WTC11 (cell line): ENCODE measurements at regions not wholly inside any gene's neighbourhood (a gene's known extent, or its start where the extent isn't known, plus 50 kb on each side); places are given as distances from the start of the nearest gene placed in this dataset.
"Not testable (repeated sequence)": the region's sequence is repeated elsewhere in the genome, so short reads cannot be mapped to it uniquely, and the experiment has no call there.

Source experiments
- ATAC-seq: fragments of 200-7000 bp; cut with Tn5 transposase; 2 replicates; pipeline ENCODE4 v1.10.0; 2021; ENCODE audit warnings: mild to moderate bottlenecking, moderate library complexity
- CTCF ChIA-PET: fragments of 300-600 bp; sonication (Branson Sonifier 250); formaldehyde crosslinking; loops from one replicate; lab custom pipeline; 2021; ENCODE audit warnings: antibody characterized with exemption; lab: Charles Lee
- POLR2A ChIA-PET: fragments of 350-600 bp; sonication (Branson Sonifier 250); formaldehyde crosslinking; loops from one replicate; lab custom pipeline; 2021; ENCODE audit warnings: antibody characterized with exemption; lab: Charles Lee
- DNase-seq: peaks from one replicate; pipeline ENCODE4 v3.0.0; 2021; ENCODE audit warnings: low spot score
- H3K27ac Mint-ChIP-seq: 2 replicates; pipeline ENCODE4 v1.8.0; 2021; ENCODE audit warnings: mixed read lengths
- H3K27me3 Mint-ChIP-seq: 2 replicates; pipeline ENCODE4 v1.8.0; 2021; ENCODE audit warnings: low read depth, mild to moderate bottlenecking, moderate library complexity, mixed read lengths
- H3K36me3 Mint-ChIP-seq: 2 replicates; pipeline ENCODE4 v1.8.0; 2021; ENCODE audit warnings: mixed read lengths
- H3K4me1 Mint-ChIP-seq: 2 replicates; pipeline ENCODE4 v1.8.0; 2022; ENCODE audit warnings: mixed read lengths
- H3K4me3 Mint-ChIP-seq: 2 replicates; pipeline ENCODE4 v1.8.0; 2021; ENCODE audit warnings: mild to moderate bottlenecking, moderate library complexity, mixed read lengths
- H3K9me3 Mint-ChIP-seq: 2 replicates; pipeline ENCODE4 v1.8.0; 2021; ENCODE audit warnings: mixed read lengths
- ATF2 ChIP-seq: sonication (generic); formaldehyde crosslinking; IDR thresholded peaks from 2 replicates; pipeline ENCODE4 v1.8.1; 2022; ENCODE audit warnings: low read depth, missing genetic modification reagents, borderline replicate concordance
- CREB1 ChIP-seq: sonication (generic); formaldehyde crosslinking; IDR thresholded peaks from 2 replicates; pipeline ENCODE4 v1.8.0; 2023; ENCODE audit warnings: mild to moderate bottlenecking, missing genetic modification reagents
- CTCF ChIP-seq: fragments of 200-600 bp; IDR thresholded peaks from 2 replicates; pipeline ENCODE4 v1.8.0; 2022; ENCODE audit warnings: antibody characterized with exemption
- ELF4 ChIP-seq: sonication (generic); formaldehyde crosslinking; IDR thresholded peaks from 2 replicates; pipeline ENCODE4 v1.8.1; 2022; ENCODE audit warnings: low read depth, mild to moderate bottlenecking, moderate library complexity, missing genetic modification reagents
- ETV6 ChIP-seq: sonication (generic); formaldehyde crosslinking; IDR thresholded peaks from 2 replicates; pipeline ENCODE4 v1.8.1; 2022; ENCODE audit warnings: mild to moderate bottlenecking, missing genetic modification reagents
- GTF2I ChIP-seq: fragments of 250-450 bp; sonication (Bioruptor Pico); conservative IDR thresholded peaks from 2 replicates; pipeline ENCODE4 v1.4.0; 2021; ENCODE audit warnings: mild to moderate bottlenecking
- MAX ChIP-seq: sonication (generic); formaldehyde crosslinking; IDR thresholded peaks from 2 replicates; pipeline ENCODE4 v1.8.0; 2022; ENCODE audit warnings: mild to moderate bottlenecking, missing genetic modification reagents
- NFE2L1 ChIP-seq: sonication (generic); formaldehyde crosslinking; IDR thresholded peaks from 2 replicates; pipeline ENCODE4 v1.8.1; 2023; ENCODE audit warnings: missing genetic modification reagents
- NFYB ChIP-seq: sonication (generic); formaldehyde crosslinking; conservative IDR thresholded peaks from 2 replicates; pipeline ENCODE4 v1.8.0; 2022; ENCODE audit warnings: low read depth, missing genetic modification reagents
- RELA ChIP-seq: sonication (generic); formaldehyde crosslinking; IDR thresholded peaks from 2 replicates; pipeline ENCODE4 v1.8.1; 2022; ENCODE audit warnings: missing genetic modification reagents, mild to moderate bottlenecking, borderline replicate concordance
- TP53 ChIP-seq: sonication (generic); formaldehyde crosslinking; IDR thresholded peaks from 2 replicates; pipeline ENCODE4 v1.8.1; 2023; ENCODE audit warnings: mild to moderate bottlenecking, missing genetic modification reagents
- ZNF425 ChIP-seq: fragments of 250-450 bp; sonication (Bioruptor Pico); conservative IDR thresholded peaks from 2 replicates; pipeline ENCODE4 v1.9.0; 2021; ENCODE audit warnings: mild to moderate bottlenecking
- ZNF512 ChIP-seq: sonication (generic); formaldehyde crosslinking; IDR thresholded peaks from 2 replicates; pipeline ENCODE4 v1.8.1; 2022; ENCODE audit warnings: missing genetic modification reagents, borderline replicate concordance

- Mint-ChIP-seq H3K9me3 (peaks cover 80% of the 10 kb centered on the region), H3K27me3 (peaks cover under 1% of the 10 kb centered on the region), H3K27ac (no peak overlapping the region), H3K36me3 (peaks cover 19% of the 10 kb centered on the region), H3K4me1 (no peaks in the 10 kb centered on the region), H3K4me3 (no peak overlapping the region)
- ATAC-seq, result no peak
- ChIA-PET CTCF (no interaction called here), POLR2A (no interaction called here)
- DNase-seq, result no peak
- TF ChIP-seq CTCF (no peak), NFE2L1 (CRISPR knock-in tag) (no peak), ZNF425 (CRISPR knock-in tag) (no peak), CREB1 (CRISPR knock-in tag) (no peak), TP53 (CRISPR knock-in tag) (no peak)
These were observed 172.9 kb downstream of the EDEM1 start for GRCh38 chr3:5360453-5360852.

- DNase-seq (no peak), ATAC-seq (no peak)
- POLR2A ChIA-PET, result no interaction called here
- no peak overlapping the region for H3K27ac Mint-ChIP-seq
- CTCF ChIA-PET, result no interaction called here
- H3K27me3 Mint-ChIP-seq, result peaks cover 7% of the 10 kb centered on the region
- H3K36me3 Mint-ChIP-seq, result peaks cover 22% of the 10 kb centered on the region
- no peak overlapping the region for H3K4me3 Mint-ChIP-seq
- H3K4me1 Mint-ChIP-seq, result no peaks in the 10 kb centered on the region
- TF ChIP-seq TP53 (CRISPR knock-in tag) (no peak), ELF4 (CRISPR knock-in tag) (no peak), NFYB (CRISPR knock-in tag) (no peak), MAX (CRISPR knock-in tag) (no peak), ETV6 (CRISPR knock-in tag) (no peak), ATF2 (CRISPR knock-in tag) (no peak), RELA (CRISPR knock-in tag) (no peak), ZNF512 (CRISPR knock-in tag) (no peak), GTF2I (CRISPR knock-in tag) (no peak)
- H3K9me3 Mint-ChIP-seq, result peaks cover 71% of the 10 kb centered on the region
These were observed 179.2 kb downstream of the EDEM1 start for GRCh38 chr3:5366746-5367145.

- H3K4me3 Mint-ChIP-seq, ATAC-seq, H3K27ac Mint-ChIP-seq, H3K4me1 Mint-ChIP-seq, DNase-seq, POLR2A ChIA-PET, H3K27me3 Mint-ChIP-seq, CTCF ChIA-PET: not testable (repeated sequence)
- H3K9me3 Mint-ChIP-seq, result peaks cover 69% of the 10 kb centered on the region
- peaks cover 32% of the 10 kb centered on the region for H3K36me3 Mint-ChIP-seq
These were observed 184.0 kb downstream of the EDEM1 start for GRCh38 chr3:5371555-5371954.
